HG03060 (cell line): ENCODE measurements at regions not wholly inside any gene's neighbourhood (a gene's known extent, or its start where the extent isn't known, plus 50 kb on each side); places are given as distances from the start of the nearest gene placed in this dataset.
"Not testable (repeated sequence)": the region's sequence is repeated elsewhere in the genome, so short reads cannot be mapped to it uniquely, and the experiment has no call there.

ENCODE experiments used
- ATAC-seq: cut with Tn5 transposase; IDR thresholded peaks from one replicate; pipeline ENCODE4 v1.9.1; 2021; ENCODE audit warnings: low read depth, moderate number of reproducible peaks; ENCODE audit not compliant: unreplicated experiment

- no peak for ATAC-seq
Measured at GRCh38 chr6:88459189-88459588, 293.0 kb upstream of the CNR1 start.

GRCh38 chr6:88458662-88459061 is 292.5 kb upstream of the CNR1 start:
- ATAC-seq, result no peak

- ATAC-seq, result no peak
Measured at GRCh38 chr6:88456221-88456859, 290.2 kb upstream of the CNR1 start.

GRCh38 chr6:88455317-88455716 is 289.2 kb upstream of the CNR1 start:
- ATAC-seq, result no peak

- ATAC-seq, result no peak
Measured at GRCh38 chr6:88454658-88455057, 288.5 kb upstream of the CNR1 start.

GRCh38 chr6:88449770-88450169 is 283.6 kb upstream of the CNR1 start:
- no peak for ATAC-seq

- no peak for ATAC-seq
Measured at GRCh38 chr6:88445188-88445965, 279.2 kb upstream of the CNR1 start.

GRCh38 chr6:88443554-88443953 is 277.4 kb upstream of the CNR1 start:
- ATAC-seq, result no peak

GRCh38 chr6:88442737-88443136 is 276.6 kb upstream of the CNR1 start:
- no peak for ATAC-seq

GRCh38 chr6:88441346-88441745 is 275.2 kb upstream of the CNR1 start:
- no peak for ATAC-seq

GRCh38 chr6:88428068-88428467 is 261.9 kb upstream of the CNR1 start:
- no peak for ATAC-seq

- no peak for ATAC-seq
Measured at GRCh38 chr6:88426005-88426404, 259.9 kb upstream of the CNR1 start.

GRCh38 chr6:88422831-88423230 is 256.7 kb upstream of the CNR1 start:
- ATAC-seq, result no peak

GRCh38 chr6:88420967-88421488 is 254.9 kb upstream of the CNR1 start:
- not testable (repeated sequence) for ATAC-seq

- ATAC-seq, result not testable (repeated sequence)
Measured at GRCh38 chr6:88418921-88419810, 253.0 kb upstream of the CNR1 start.

- not testable (repeated sequence) for ATAC-seq
Measured at GRCh38 chr6:88417361-88417760, 251.2 kb upstream of the CNR1 start.

- no peak for ATAC-seq
Measured at GRCh38 chr6:88413459-88413858, 247.3 kb upstream of the CNR1 start.

- not testable (repeated sequence) for ATAC-seq
Measured at GRCh38 chr6:88408355-88408754, 242.2 kb upstream of the CNR1 start.

GRCh38 chr6:88406674-88407073 is 240.5 kb upstream of the CNR1 start:
- not testable (repeated sequence) for ATAC-seq

- no peak for ATAC-seq
Measured at GRCh38 chr6:88403486-88403885, 237.3 kb upstream of the CNR1 start.

GRCh38 chr6:88402909-88403308 is 236.8 kb upstream of the CNR1 start:
- ATAC-seq, result no peak
